ENCODE measurements at regions not wholly inside any gene's neighbourhood (a gene's known extent, or its start where the extent isn't known, plus 50 kb on each side); places are given as distances from the start of the nearest gene placed in this dataset.

DNA sequence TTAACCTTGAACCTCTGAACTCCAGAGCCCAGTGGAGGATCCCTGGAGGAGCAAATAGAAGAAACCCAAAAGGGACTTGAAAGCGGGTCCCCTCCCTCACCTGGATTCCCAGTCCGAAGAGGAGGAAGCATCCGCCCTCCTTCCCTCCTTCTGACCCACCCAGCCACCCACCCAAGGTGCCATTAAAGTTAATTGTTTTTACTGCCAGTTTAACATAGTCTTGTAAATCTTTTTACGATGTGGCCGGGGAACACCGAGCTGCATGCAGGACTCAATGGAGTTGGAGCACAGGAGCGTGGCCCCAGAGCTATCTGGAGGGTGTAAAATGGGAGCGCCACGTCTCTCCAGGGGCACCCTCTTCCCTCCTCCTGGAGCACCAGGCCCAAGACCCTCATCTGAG lies 49.9 kb upstream of the TBX3 start:
- DNase-seq (ENCODE audit: extremely low spot score, unreplicated experiment): no peak
- no peaks in the 10 kb centered on the region for H3K27me3 Mint-ChIP-seq (ENCODE audit: unreplicated experiment)
- H3K27ac Mint-ChIP-seq (ENCODE audit: unreplicated experiment): no peak overlapping the region
- no peaks in the 10 kb centered on the region for H3K4me1 Mint-ChIP-seq (ENCODE audit: unreplicated experiment)
- H3K9me3 Mint-ChIP-seq (ENCODE audit: unreplicated experiment): no peaks in the 10 kb centered on the region
- no peaks in the 10 kb centered on the region for H3K36me3 Mint-ChIP-seq (ENCODE audit: unreplicated experiment)
- TF ChIP-seq, protein P1, sequence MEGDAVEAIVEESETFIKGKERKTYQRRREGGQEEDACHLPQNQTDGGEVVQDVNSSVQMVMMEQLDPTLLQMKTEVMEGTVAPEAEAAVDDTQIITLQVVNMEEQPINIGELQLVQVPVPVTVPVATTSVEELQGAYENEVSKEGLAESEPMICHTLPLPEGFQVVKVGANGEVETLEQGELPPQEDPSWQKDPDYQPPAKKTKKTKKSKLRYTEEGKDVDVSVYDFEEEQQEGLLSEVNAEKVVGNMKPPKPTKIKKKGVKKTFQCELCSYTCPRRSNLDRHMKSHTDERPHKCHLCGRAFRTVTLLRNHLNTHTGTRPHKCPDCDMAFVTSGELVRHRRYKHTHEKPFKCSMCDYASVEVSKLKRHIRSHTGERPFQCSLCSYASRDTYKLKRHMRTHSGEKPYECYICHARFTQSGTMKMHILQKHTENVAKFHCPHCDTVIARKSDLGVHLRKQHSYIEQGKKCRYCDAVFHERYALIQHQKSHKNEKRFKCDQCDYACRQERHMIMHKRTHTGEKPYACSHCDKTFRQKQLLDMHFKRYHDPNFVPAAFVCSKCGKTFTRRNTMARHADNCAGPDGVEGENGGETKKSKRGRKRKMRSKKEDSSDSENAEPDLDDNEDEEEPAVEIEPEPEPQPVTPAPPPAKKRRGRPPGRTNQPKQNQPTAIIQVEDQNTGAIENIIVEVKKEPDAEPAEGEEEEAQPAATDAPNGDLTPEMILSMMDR (IDR thresholded peaks at IDR 0.05): no peak
- H3K4me3 Mint-ChIP-seq (ENCODE audit: unreplicated experiment): no peak overlapping the region
